ENCODE measurements at regions not wholly inside any gene's neighbourhood (a gene's known extent, or its start where the extent isn't known, plus 50 kb on each side); places are given as distances from the start of the nearest gene placed in this dataset.

- Mint-ChIP-seq H3K27ac (no peak overlapping the region), H3K27me3 (no peaks in the 10 kb centered on the region), H3K4me1 (no peaks in the 10 kb centered on the region), H3K9me3 (no peaks in the 10 kb centered on the region), H3K36me3 (ENCODE audit: low read depth) (no peaks in the 10 kb centered on the region), H3K4me3 (no peak overlapping the region)
- ChIA-PET POLR2A (no interaction called here), CTCF (interaction anchor here (0.9 kb wide), 1 partner anchor 9 kb away, joined by 3 read pairs; no protein-coding TSS in a partner anchor)
- intact Hi-C loops (cut with micrococcal nuclease): no loop called here
- ATAC-seq (ENCODE audit: low read depth) (no peak), DNase-seq (no peak)
- TF ChIP-seq CTCF (IDR thresholded peaks at IDR 0.05): no peak
These were observed 103.9 kb upstream of the TMEFF2 start for GRCh38 chr2:192298664-192299063.

- H3K4me3 Mint-ChIP-seq: no peak overlapping the region
- intact Hi-C loops (cut with micrococcal nuclease): no loop called here
- no peaks in the 10 kb centered on the region for H3K36me3 Mint-ChIP-seq (ENCODE audit: low read depth)
- TF ChIP-seq CTCF (IDR thresholded peaks at IDR 0.05): no peak
- H3K4me1 Mint-ChIP-seq: no peaks in the 10 kb centered on the region
- ChIA-PET CTCF (no interaction called here), POLR2A (no interaction called here)
- no peaks in the 10 kb centered on the region for H3K27me3 Mint-ChIP-seq
- no peak for ATAC-seq (ENCODE audit: low read depth)
- no peaks in the 10 kb centered on the region for H3K9me3 Mint-ChIP-seq
- no peak for DNase-seq
- no peak overlapping the region for H3K27ac Mint-ChIP-seq
These were observed 97.7 kb upstream of the TMEFF2 start for GRCh38 chr2:192292478-192292877.

GRCh38 chr2:192288295-192288694 is 93.6 kb upstream of the TMEFF2 start:
- no peaks in the 10 kb centered on the region for H3K27me3 Mint-ChIP-seq
- DNase-seq (no peak), ATAC-seq (ENCODE audit: low read depth) (no peak)
- no peak for TF ChIP-seq CTCF (IDR thresholded peaks at IDR 0.05)
- H3K4me3 Mint-ChIP-seq: no peak overlapping the region
- ChIA-PET CTCF (no interaction called here), POLR2A (no interaction called here)
- intact Hi-C loops (cut with micrococcal nuclease): no loop called here
- no peak overlapping the region for H3K27ac Mint-ChIP-seq
- H3K9me3 Mint-ChIP-seq: no peaks in the 10 kb centered on the region
- no peaks in the 10 kb centered on the region for H3K36me3 Mint-ChIP-seq (ENCODE audit: low read depth)
- H3K4me1 Mint-ChIP-seq: no peaks in the 10 kb centered on the region

GRCh38 chr2:192286093-192286701 is 91.5 kb upstream of the TMEFF2 start:
- TF ChIP-seq CTCF (IDR thresholded peaks at IDR 0.05): no peak
- POLR2A ChIA-PET: no interaction called here
- Mint-ChIP-seq H3K4me1 (no peaks in the 10 kb centered on the region), H3K27ac (no peak overlapping the region), H3K4me3 (no peak overlapping the region), H3K9me3 (no peaks in the 10 kb centered on the region), H3K27me3 (no peaks in the 10 kb centered on the region), H3K36me3 (ENCODE audit: low read depth) (no peaks in the 10 kb centered on the region)
- DNase-seq (no peak), ATAC-seq (ENCODE audit: low read depth) (no peak)
- CTCF ChIA-PET: no interaction called here
- intact Hi-C loops (cut with micrococcal nuclease): loop anchor here (2.0 kb wide), 1 partner anchor 731 kb away; no protein-coding TSS in a partner anchor

GRCh38 chr2:192283450-192283849 is 88.7 kb upstream of the TMEFF2 start:
- TF ChIP-seq CTCF (IDR thresholded peaks at IDR 0.05): no peak
- no peak overlapping the region for H3K27ac Mint-ChIP-seq
- intact Hi-C loops (cut with micrococcal nuclease): no loop called here
- H3K4me3 Mint-ChIP-seq: no peak overlapping the region
- H3K9me3 Mint-ChIP-seq: no peaks in the 10 kb centered on the region
- H3K4me1 Mint-ChIP-seq: no peaks in the 10 kb centered on the region
- DNase-seq (no peak), ATAC-seq (ENCODE audit: low read depth) (no peak)
- no peaks in the 10 kb centered on the region for H3K27me3 Mint-ChIP-seq
- H3K36me3 Mint-ChIP-seq (ENCODE audit: low read depth): no peaks in the 10 kb centered on the region
- POLR2A ChIA-PET: no interaction called here
- CTCF ChIA-PET: no interaction called here
